ENCODE measurements at regions not wholly inside any gene's neighbourhood (a gene's known extent, or its start where the extent isn't known, plus 50 kb on each side); places are given as distances from the start of the nearest gene placed in this dataset.
"Not testable (repeated sequence)": the region's sequence is repeated elsewhere in the genome, so short reads cannot be mapped to it uniquely, and the experiment has no call there.

DNA sequence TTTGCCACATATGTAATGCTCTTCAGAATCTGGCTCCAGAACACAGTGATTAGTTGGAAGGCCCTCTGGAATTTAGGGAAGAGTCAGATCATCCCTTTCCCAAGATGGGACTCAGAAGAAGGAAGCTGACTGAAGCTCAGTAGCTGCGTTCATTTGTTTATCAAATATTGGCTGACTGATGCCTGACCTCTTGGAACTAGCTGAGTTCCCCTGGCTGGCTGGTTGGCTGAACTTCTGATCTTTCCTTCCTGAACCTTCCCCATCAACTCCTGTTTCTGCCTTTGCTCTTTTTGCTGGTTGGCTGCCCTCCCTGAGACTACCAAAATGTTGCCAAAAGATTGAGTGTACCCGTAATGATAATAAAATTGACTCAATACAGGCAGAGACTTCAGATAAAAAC, 866.5 kb upstream of the INTU start:
- TF ChIP-seq, protein P1, sequence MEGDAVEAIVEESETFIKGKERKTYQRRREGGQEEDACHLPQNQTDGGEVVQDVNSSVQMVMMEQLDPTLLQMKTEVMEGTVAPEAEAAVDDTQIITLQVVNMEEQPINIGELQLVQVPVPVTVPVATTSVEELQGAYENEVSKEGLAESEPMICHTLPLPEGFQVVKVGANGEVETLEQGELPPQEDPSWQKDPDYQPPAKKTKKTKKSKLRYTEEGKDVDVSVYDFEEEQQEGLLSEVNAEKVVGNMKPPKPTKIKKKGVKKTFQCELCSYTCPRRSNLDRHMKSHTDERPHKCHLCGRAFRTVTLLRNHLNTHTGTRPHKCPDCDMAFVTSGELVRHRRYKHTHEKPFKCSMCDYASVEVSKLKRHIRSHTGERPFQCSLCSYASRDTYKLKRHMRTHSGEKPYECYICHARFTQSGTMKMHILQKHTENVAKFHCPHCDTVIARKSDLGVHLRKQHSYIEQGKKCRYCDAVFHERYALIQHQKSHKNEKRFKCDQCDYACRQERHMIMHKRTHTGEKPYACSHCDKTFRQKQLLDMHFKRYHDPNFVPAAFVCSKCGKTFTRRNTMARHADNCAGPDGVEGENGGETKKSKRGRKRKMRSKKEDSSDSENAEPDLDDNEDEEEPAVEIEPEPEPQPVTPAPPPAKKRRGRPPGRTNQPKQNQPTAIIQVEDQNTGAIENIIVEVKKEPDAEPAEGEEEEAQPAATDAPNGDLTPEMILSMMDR (IDR thresholded peaks at IDR 0.05; ENCODE audit: low read depth, low read length) = no peak
- Histone ChIP-seq H3K36me3 (no peaks in the 10 kb centered on the region), H3K9me3 (ENCODE audit: severe bottlenecking) (no peaks in the 10 kb centered on the region), H3K27ac (no peak overlapping the region), H3K4me3 (ENCODE audit: low read depth, low read length) (no peak overlapping the region), H3K27me3 (ENCODE audit: insufficient read depth, low read depth, severe bottlenecking) (no peaks in the 10 kb centered on the region)
- DNase-seq = no peak

- H3K27ac ChIP-seq = no peak overlapping the region
- no peak for DNase-seq
- TF ChIP-seq, protein P1 (IDR thresholded peaks at IDR 0.05; ENCODE audit: low read depth, low read length) = no peak
These were observed 864.4 kb upstream of the INTU start for GRCh38 chr4:126768338-126768737.

DNA sequence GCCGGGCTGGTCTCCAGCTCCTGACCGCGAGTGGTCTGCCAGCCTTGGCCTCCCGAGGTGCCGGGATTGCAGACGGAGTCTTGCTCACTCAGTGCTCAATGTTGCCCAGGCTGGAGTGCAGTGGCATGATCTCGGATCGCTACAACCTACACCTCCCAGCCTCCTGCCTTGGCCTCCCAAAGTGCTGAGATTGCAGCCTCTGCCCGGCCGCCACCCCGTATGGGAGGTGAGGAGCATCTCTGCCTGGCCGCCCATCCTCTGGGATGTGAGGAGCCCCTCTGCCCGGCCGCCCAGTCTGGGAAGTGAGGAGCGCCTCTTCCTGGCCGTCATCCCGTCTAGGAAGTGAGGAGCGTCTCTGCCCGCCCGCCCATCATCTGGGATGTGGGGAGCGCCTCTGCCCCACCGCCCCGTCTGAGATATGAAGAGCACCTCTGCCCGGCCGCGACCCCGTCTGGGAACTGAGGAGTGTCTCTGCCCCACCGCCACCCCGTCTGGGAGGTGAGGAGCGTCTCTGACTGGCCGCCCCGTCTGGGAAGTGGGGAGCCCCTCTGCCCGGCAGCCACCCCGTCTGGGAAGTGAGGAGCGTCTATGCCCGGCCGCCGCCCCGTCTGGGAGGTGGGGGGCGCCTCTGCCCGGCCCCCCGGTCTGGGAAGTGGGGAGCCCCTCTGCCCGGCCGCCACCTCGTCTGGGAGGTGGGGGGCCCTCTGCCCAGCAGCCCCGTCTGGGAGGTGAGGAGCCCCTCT, 861.8 kb upstream of the INTU start:
- not testable (repeated sequence) for H3K36me3 ChIP-seq; H3K27me3 ChIP-seq (ENCODE audit: insufficient read depth, low read depth, severe bottlenecking); H3K9me3 ChIP-seq (ENCODE audit: severe bottlenecking); H3K27ac ChIP-seq; DNase-seq; H3K4me3 ChIP-seq (ENCODE audit: low read depth, low read length)

More at GRCh38 chr4:126768338-126768737, 864.4 kb upstream of the INTU start:
- Histone ChIP-seq H3K4me3 (ENCODE audit: low read depth, low read length) (no peak overlapping the region), H3K9me3 (ENCODE audit: severe bottlenecking) (no peaks in the 10 kb centered on the region), H3K27me3 (ENCODE audit: insufficient read depth, low read depth, severe bottlenecking) (no peaks in the 10 kb centered on the region), H3K36me3 (no peaks in the 10 kb centered on the region)

- H3K27ac ChIP-seq; H3K36me3 ChIP-seq; H3K4me3 ChIP-seq (ENCODE audit: low read depth, low read length); H3K9me3 ChIP-seq (ENCODE audit: severe bottlenecking); H3K27me3 ChIP-seq (ENCODE audit: insufficient read depth, low read depth, severe bottlenecking); DNase-seq: not testable (repeated sequence)
These were observed 861.1 kb upstream of the INTU start for GRCh38 chr4:126771618-126772017.

- Histone ChIP-seq H3K27ac (no peak overlapping the region), H3K36me3 (no peaks in the 10 kb centered on the region), H3K4me3 (ENCODE audit: low read depth, low read length) (no peak overlapping the region), H3K27me3 (ENCODE audit: insufficient read depth, low read depth, severe bottlenecking) (no peaks in the 10 kb centered on the region), H3K9me3 (ENCODE audit: severe bottlenecking) (no peaks in the 10 kb centered on the region)
- DNase-seq = no peak
- TF ChIP-seq, protein P1 (IDR thresholded peaks at IDR 0.05; ENCODE audit: low read depth, low read length) = no peak
These were observed 860.1 kb upstream of the INTU start for GRCh38 chr4:126772662-126773061.

- no peaks in the 10 kb centered on the region for H3K36me3 ChIP-seq
- no peaks in the 10 kb centered on the region for H3K27me3 ChIP-seq (ENCODE audit: insufficient read depth, low read depth, severe bottlenecking)
- no peak overlapping the region for H3K4me3 ChIP-seq (ENCODE audit: low read depth, low read length)
- H3K27ac ChIP-seq = no peak overlapping the region
- no peaks in the 10 kb centered on the region for H3K9me3 ChIP-seq (ENCODE audit: severe bottlenecking)
- DNase-seq = no peak
- TF ChIP-seq, protein P1 (IDR thresholded peaks at IDR 0.05; ENCODE audit: low read depth, low read length) = no peak
These were observed 857.2 kb upstream of the INTU start for GRCh38 chr4:126775485-126776106.
